PC-3 (cell line): ENCODE measurements at regions not wholly inside any gene's neighbourhood (a gene's known extent, or its start where the extent isn't known, plus 50 kb on each side); places are given as distances from the start of the nearest gene placed in this dataset.

Experiments used
- ATAC-seq: fragments of 200-7000 bp; cut with Tn5 transposase; 2 replicates; pipeline ENCODE4 v1.9.1; 2020; ENCODE audit warnings: mild to moderate bottlenecking, moderate library complexity
- BruUV-seq: library from RNA; stranded (reverse); fragments of 400-500 nt; replicated peaks from 2 replicates; lab custom pipeline; 2021; lab: Mats Ljungman, UMichigan
- CTCF ChIA-PET: fragments of 300-600 bp; sonication (Branson Sonifier 250); formaldehyde crosslinking; loops from one replicate; lab custom pipeline; 2022; ENCODE audit warnings: antibody characterized with exemption; lab: Charles Lee
- POLR2A ChIA-PET: fragments of 300-600 bp; sonication (Branson Sonifier 250); formaldehyde crosslinking; loops from one replicate; lab custom pipeline; 2022; ENCODE audit warnings: antibody characterized with exemption; ENCODE audit not compliant: unreplicated experiment; lab: Charles Lee
- DNase-seq: peaks from one replicate; pipeline ENCODE4 v3.0.0-alpha.2; 2015
- H2AFZ ChIP-seq: fragments of 300-600 bp; sonication (generic); 2 replicates; pipeline ENCODE4 v1.6.0; 2016; ENCODE audit warnings: antibody characterized with exemption, low read length
- H3F3A ChIP-seq: fragments of 300-600 bp; sonication (generic); one replicate; pipeline ENCODE4 v1.6.0; 2017; ENCODE audit warnings: antibody characterized with exemption, low read length, control low read depth, mild to moderate bottlenecking; ENCODE audit not compliant: unreplicated experiment
- H3K27ac ChIP-seq: fragments of 300-600 bp; sonication (generic); 2 replicates; pipeline ENCODE4 v1.5.1; 2016; ENCODE audit warnings: mild to moderate bottlenecking, low read length
- H3K27me3 ChIP-seq: fragments of 300-600 bp; sonication (generic); 2 replicates; pipeline ENCODE4 v1.6.1; 2016; ENCODE audit warnings: low read length, mixed read lengths
- H3K36me3 ChIP-seq: fragments of 300-600 bp; sonication (generic); 2 replicates; pipeline ENCODE4 v1.6.1; 2016; ENCODE audit warnings: low read depth, mixed run types, low read length, mixed read lengths
- H3K4me1 ChIP-seq: fragments of 300-600 bp; sonication (generic); 2 replicates; pipeline ENCODE4 v1.5.1; 2016; ENCODE audit warnings: low read length; ENCODE audit not compliant: insufficient read depth
- H3K4me2 ChIP-seq: fragments of 300-600 bp; sonication (generic); 2 replicates; pipeline ENCODE4 v1.6.0; 2016; ENCODE audit warnings: low read length
- H3K4me3 ChIP-seq: fragments of 300-600 bp; sonication (generic); 2 replicates; pipeline ENCODE4 v1.5.1; 2016; ENCODE audit warnings: mild to moderate bottlenecking, low read length, mixed read lengths
- H3K79me2 ChIP-seq: fragments of 300-600 bp; sonication (generic); 2 replicates; pipeline ENCODE4 v1.6.1; 2017; ENCODE audit warnings: low read length, mixed read lengths
- H3K9ac ChIP-seq: fragments of 300-600 bp; sonication (generic); 2 replicates; pipeline ENCODE4 v1.6.0; 2016; ENCODE audit warnings: mild to moderate bottlenecking, low read length
- H3K9me2 ChIP-seq: fragments of 300-600 bp; sonication (generic); replicated peaks from 2 replicates; pipeline ENCODE4 v1.6.1; 2016; ENCODE audit warnings: mixed run types, low read length, mixed read lengths
- H3K9me3 ChIP-seq: fragments of 300-600 bp; sonication (generic); 2 replicates; pipeline ENCODE4 v1.6.1; 2016; ENCODE audit warnings: low read length, mixed read lengths
- H4K20me1 ChIP-seq: fragments of 300-600 bp; sonication (generic); 2 replicates; pipeline ENCODE4 v1.6.1; 2016; ENCODE audit warnings: low read length, mixed read lengths
- EZH2 ChIP-seq: fragments of 300-600 bp; sonication (generic); IDR thresholded peaks from one replicate; pipeline ENCODE4 v1.6.1; 2017; ENCODE audit warnings: antibody characterized with exemption, mild to moderate bottlenecking, low read length; ENCODE audit not compliant: unreplicated experiment
- EZH2phosphoT487 ChIP-seq: fragments of 300-600 bp; sonication (generic); IDR thresholded peaks from 2 replicates; pipeline ENCODE4 v1.6.1; 2018; ENCODE audit warnings: mild to moderate bottlenecking, antibody characterized with exemption, low read length, borderline replicate concordance
- intact Hi-C: fragments of 100-400 bp; cut with micrococcal nuclease; formaldehyde crosslinking; loops from 2 replicates; pipeline ENCODE4 v1.9.0; 2023
- TF ChIP-seq, protein P1 (sequence below): fragments of 300-600 bp; sonication (generic); conservative IDR thresholded peaks from 2 replicates; pipeline ENCODE4 v1.5.1; 2017; ENCODE audit warnings: antibody characterized with exemption, low read depth, mild to moderate bottlenecking, low read length

DNA sequence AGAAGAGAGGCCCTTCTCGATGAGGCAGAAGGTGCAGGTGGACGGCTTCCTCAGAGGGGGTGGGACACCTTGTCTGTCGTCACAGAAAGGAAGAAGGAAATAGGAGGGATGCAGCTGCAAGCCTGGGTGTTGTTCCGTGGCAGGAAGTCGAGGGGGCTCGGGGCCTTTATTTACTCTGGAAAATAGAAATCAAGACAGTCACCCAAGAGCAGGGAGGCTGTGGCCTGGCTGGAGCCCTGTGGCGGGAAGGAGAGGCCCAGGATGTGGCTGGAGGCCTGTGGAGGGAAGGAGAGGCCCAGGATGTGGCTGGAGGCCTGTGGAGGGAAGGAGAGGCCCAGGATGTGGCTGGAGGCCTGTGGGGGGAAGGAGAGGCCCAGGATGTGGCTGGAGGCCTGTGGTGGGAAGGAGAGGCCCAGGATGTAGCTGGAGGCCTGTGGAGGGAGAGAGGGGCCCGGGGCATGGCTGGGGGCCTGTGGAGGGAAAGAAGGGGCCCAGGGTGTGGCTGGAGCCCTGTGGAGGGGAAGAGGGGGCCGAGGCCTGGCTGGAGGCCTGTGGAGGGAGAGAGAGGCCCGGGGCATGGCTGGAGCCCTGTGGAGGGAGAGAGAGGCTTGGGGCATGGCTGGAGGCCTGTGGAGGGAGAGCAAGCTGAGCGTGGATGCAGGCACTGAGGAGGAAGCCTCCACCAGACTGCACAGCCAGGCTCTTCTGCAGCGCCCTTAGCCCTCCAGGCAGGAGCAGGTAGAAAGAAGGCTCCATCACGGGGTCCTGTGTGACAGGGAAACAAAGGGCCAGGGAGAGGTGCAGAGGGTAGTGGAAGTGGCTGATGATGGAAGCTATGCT is 97.3 kb upstream of the SFMBT2 start:
- intact Hi-C loops = no loop called here
- Histone ChIP-seq H3K4me2 (no peak overlapping the region), H3K9me2 (no peaks in the 10 kb centered on the region), H3K9ac (no peak overlapping the region), H3K9me3 (no peaks in the 10 kb centered on the region), H3K4me3 (no peak overlapping the region), H3K27ac (no peak overlapping the region), H4K20me1 (no peaks in the 10 kb centered on the region), H3K36me3 (no peaks in the 10 kb centered on the region), H3K4me1 (no peaks in the 10 kb centered on the region), H3K79me2 (no peaks in the 10 kb centered on the region), H3F3A (no peaks in the 10 kb centered on the region), H2AFZ (no peak overlapping the region), H3K27me3 (no peaks in the 10 kb centered on the region)
- ATAC-seq (no peak), DNase-seq (no peak)
- TF ChIP-seq EZH2 = no peak
- TF ChIP-seq EZH2phosphoT487 = no peak
- TF ChIP-seq, protein P1, sequence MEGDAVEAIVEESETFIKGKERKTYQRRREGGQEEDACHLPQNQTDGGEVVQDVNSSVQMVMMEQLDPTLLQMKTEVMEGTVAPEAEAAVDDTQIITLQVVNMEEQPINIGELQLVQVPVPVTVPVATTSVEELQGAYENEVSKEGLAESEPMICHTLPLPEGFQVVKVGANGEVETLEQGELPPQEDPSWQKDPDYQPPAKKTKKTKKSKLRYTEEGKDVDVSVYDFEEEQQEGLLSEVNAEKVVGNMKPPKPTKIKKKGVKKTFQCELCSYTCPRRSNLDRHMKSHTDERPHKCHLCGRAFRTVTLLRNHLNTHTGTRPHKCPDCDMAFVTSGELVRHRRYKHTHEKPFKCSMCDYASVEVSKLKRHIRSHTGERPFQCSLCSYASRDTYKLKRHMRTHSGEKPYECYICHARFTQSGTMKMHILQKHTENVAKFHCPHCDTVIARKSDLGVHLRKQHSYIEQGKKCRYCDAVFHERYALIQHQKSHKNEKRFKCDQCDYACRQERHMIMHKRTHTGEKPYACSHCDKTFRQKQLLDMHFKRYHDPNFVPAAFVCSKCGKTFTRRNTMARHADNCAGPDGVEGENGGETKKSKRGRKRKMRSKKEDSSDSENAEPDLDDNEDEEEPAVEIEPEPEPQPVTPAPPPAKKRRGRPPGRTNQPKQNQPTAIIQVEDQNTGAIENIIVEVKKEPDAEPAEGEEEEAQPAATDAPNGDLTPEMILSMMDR = no peak
- no TSS peak for BruUV-seq
- ChIA-PET POLR2A (no interaction called here), CTCF (no interaction called here)

DNA sequence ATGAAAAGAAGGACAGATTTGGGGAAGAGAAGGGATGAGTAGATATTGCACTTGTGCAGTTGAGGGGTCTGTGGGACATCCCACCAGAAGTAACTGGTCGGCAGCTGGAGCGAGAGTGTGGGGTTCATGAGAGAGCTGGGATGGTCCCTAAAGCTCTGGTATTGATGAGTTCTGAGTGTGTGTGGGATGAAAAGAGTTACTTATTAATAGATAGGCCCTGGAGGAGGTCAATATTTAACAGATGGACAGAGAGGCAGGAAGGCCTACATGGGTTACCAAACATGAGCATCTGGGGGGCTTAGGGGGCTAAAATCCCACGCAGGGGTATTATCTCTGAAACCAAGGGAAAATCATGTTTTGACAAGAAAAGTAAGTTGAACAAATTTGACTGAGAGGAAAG is 95.7 kb upstream of the SFMBT2 start:
- Histone ChIP-seq H3K9me3 (no peaks in the 10 kb centered on the region), H3K27me3 (no peaks in the 10 kb centered on the region), H3K79me2 (no peaks in the 10 kb centered on the region), H3F3A (no peaks in the 10 kb centered on the region), H3K36me3 (no peaks in the 10 kb centered on the region), H3K27ac (no peak overlapping the region), H3K9me2 (no peaks in the 10 kb centered on the region), H3K9ac (no peak overlapping the region), H4K20me1 (no peaks in the 10 kb centered on the region), H3K4me2 (no peak overlapping the region), H3K4me3 (no peak overlapping the region), H3K4me1 (no peaks in the 10 kb centered on the region), H2AFZ (no peak overlapping the region)
- TF ChIP-seq, protein P1 = no peak
- no peak for TF ChIP-seq EZH2phosphoT487
- no peak for TF ChIP-seq EZH2
- ChIA-PET CTCF (no interaction called here), POLR2A (no interaction called here)
- ATAC-seq = no peak
- no TSS peak for BruUV-seq
- DNase-seq = no peak
- intact Hi-C loops = no loop called here

DNA sequence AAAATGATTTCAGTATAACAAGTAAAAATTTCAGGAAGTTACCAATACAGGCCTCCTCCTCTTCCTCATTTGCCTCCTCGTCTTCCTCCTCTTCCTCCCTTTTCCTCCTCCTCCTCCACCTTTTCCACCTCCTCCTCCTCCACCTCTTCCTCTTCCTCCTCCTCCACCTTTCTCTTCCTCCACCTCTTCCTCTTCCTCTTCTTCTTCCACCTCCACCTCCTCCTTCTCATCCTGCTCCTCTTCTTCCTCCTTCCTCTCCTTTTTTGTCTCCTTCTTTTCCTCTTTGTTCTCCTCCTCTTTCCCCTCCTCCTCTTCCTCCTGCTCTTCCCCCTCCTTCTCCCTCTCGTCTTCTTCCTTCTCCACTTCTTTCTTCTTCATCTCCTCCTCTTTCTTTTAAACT is 94.4 kb upstream of the SFMBT2 start:
- Histone ChIP-seq H3K9me2 (no peaks in the 10 kb centered on the region), H3K4me1 (no peaks in the 10 kb centered on the region), H3K4me3 (no peak overlapping the region), H3K9ac (no peak overlapping the region), H3K9me3 (no peaks in the 10 kb centered on the region), H3K79me2 (no peaks in the 10 kb centered on the region), H3F3A (no peaks in the 10 kb centered on the region), H3K4me2 (no peak overlapping the region), H2AFZ (no peak overlapping the region), H3K27ac (no peak overlapping the region), H3K27me3 (no peaks in the 10 kb centered on the region), H3K36me3 (no peaks in the 10 kb centered on the region), H4K20me1 (no peaks in the 10 kb centered on the region)
- ChIA-PET POLR2A (no interaction called here), CTCF (no interaction called here)
- TF ChIP-seq EZH2phosphoT487 = no peak
- TF ChIP-seq EZH2 = no peak
- ATAC-seq (no peak), DNase-seq (no peak)
- intact Hi-C loops = no loop called here
- BruUV-seq = no TSS peak
